ENCODE measurements at regions not wholly inside any gene's neighbourhood (a gene's known extent, or its start where the extent isn't known, plus 50 kb on each side); places are given as distances from the start of the nearest gene placed in this dataset.
A peak's percentile ranks its signal among the peaks of the same experiment; 100 is the strongest.

DNA sequence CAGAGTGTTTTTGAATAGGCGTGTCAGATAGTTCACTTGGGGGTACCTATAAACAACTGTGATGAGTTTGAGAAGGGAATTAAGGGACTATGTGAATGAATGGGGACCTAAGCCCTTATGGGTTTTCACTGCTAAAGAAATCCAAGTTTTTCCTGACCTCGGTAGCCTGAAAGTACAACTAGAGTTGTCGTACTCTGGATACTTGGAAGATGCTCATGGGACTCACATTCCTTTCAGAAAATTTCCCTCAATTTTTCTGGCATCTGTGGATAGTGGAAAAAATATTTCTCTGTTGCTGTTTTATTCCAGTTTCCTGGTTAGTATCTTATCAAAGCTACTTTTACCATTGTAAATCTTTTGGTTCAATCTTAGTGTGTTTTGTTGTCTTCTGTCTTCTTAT, 1112.3 kb upstream of the SEMA6A start:
- no peak overlapping the region for H3K4me3 ChIP-seq (ENCODE audit: low read depth, low read length)
- DNase-seq (ENCODE audit: low read depth), result no peak
- TF ChIP-seq CTCF (IDR thresholded peaks at IDR 0.05; ENCODE audit: insufficient read depth, low read depth, low read length), result no peak

GRCh38 chr5:117682416-117682815, 1107.8 kb upstream of the SEMA6A start:
- DNase-seq (ENCODE audit: low read depth), result no peak
- no peak overlapping the region for H3K4me3 ChIP-seq (ENCODE audit: low read depth, low read length)

GRCh38 chr5:117681431-117682254, 1107.0 kb upstream of the SEMA6A start:
- no peak for TF ChIP-seq CTCF (IDR thresholded peaks at IDR 0.05; ENCODE audit: insufficient read depth, low read depth, low read length)
- H3K4me3 ChIP-seq (ENCODE audit: low read depth, low read length), result no peak overlapping the region
- no peak for DNase-seq (ENCODE audit: low read depth)

More at GRCh38 chr5:117682416-117682815, 1107.8 kb upstream of the SEMA6A start:
- TF ChIP-seq CTCF (IDR thresholded peaks at IDR 0.05; ENCODE audit: insufficient read depth, low read depth, low read length), result no peak

DNA sequence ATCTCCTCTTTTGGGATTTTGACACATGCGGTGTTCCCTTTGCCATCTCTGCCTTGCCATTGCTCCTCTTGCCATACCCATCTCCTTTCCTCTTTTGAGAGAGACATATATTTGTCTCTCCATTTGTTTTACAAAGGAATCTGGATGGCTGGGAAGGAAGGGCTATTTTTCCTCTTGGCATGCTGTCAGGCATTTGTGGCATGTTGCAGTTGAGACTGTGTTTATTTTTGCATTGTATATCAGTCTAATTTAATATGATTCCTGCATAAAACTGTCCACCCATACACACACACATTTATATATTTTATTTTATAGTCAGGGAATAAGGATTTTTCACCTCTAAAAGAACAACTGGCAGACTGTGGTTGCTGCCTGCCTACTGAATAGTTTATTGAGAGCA, 1105.8 kb upstream of the SEMA6A start:
- no peak for TF ChIP-seq CTCF (IDR thresholded peaks at IDR 0.05; ENCODE audit: insufficient read depth, low read depth, low read length)
- DNase-seq (ENCODE audit: low read depth), result peak; percentile 4
- H3K4me3 ChIP-seq (ENCODE audit: low read depth, low read length), result no peak overlapping the region

DNA sequence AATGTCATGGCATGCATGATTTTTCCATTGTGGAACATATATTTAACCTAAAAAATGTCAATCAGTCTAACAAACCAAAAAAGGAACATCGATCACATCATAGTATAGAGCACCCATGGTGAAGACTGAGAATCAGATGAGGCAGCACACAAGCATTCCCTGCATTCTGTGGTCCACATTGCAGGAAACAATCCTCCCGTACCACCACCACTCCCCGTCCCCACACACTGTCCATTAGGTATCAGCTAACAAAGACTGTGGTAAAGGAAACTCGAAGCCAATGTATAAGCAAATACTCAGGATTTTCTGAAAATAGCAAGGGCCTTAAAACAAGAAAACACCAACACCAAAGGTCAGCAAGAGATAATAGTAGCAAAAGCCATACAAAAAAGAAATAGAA, 1104.4 kb upstream of the SEMA6A start:
- no peak for TF ChIP-seq CTCF (IDR thresholded peaks at IDR 0.05; ENCODE audit: insufficient read depth, low read depth, low read length)
- H3K4me3 ChIP-seq (ENCODE audit: low read depth, low read length), result no peak overlapping the region
- DNase-seq (ENCODE audit: low read depth), result no peak

DNA sequence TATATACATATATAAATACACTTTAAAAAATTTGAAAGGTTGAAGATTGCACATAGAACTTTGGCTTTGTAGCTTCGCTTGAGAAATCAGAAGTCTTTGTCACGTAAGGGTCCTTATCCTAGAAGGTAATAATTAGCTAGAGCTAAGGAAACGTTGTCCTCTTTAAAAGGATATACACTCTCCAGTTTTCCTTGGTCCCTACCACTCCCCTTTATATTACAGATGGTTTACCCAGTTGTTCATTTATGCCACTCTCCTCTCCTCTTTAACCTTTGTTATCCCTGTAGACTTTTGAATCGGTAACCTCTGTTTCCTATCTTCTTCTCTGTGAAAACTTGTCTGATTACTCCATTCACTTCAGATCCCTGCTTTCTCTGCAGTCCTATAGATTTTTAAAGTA, 1101.0 kb upstream of the SEMA6A start:
- DNase-seq (ENCODE audit: low read depth), result no peak
- H3K4me3 ChIP-seq (ENCODE audit: low read depth, low read length), result no peak overlapping the region
- no peak for TF ChIP-seq CTCF (IDR thresholded peaks at IDR 0.05; ENCODE audit: insufficient read depth, low read depth, low read length)

DNA sequence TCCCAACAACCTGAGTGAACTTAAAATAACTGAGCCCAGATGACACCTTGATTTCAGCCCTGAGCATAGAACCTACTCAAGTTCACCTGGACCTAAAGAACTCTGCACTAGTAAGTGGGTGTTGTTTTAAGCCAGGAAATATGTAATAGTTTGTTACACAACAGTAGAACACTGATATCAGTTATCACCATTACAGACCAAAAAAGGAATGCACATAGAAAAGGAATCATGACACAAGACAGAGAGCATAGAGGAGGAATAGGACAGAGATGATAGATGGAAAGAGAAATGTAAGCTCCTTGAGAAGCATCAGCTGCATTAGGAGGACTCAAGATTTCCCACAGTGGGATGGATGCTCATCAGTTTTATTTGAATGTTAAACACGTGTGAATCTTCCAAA, 1096.9 kb upstream of the SEMA6A start:
- H3K4me3 ChIP-seq (ENCODE audit: low read depth, low read length), result no peak overlapping the region
- no peak for DNase-seq (ENCODE audit: low read depth)
- no peak for TF ChIP-seq CTCF (IDR thresholded peaks at IDR 0.05; ENCODE audit: insufficient read depth, low read depth, low read length)
